ENCODE measurements at regions not wholly inside any gene's neighbourhood (a gene's known extent, or its start where the extent isn't known, plus 50 kb on each side); places are given as distances from the start of the nearest gene placed in this dataset.
A peak's percentile ranks its signal among the peaks of the same experiment; 100 is the strongest.
"Not testable (repeated sequence)": the region's sequence is repeated elsewhere in the genome, so short reads cannot be mapped to it uniquely, and the experiment has no call there.

GRCh38 chr2:160828076-160828475 is 332.2 kb upstream of the TANK start:
- DNase-seq (ENCODE audit: low read depth): no peak
- H3K4me3 ChIP-seq (ENCODE audit: low read depth, low read length): no peak overlapping the region
- no peak for TF ChIP-seq CTCF (conservative IDR thresholded peaks at IDR 0.05; ENCODE audit: low read depth, low read length)

GRCh38 chr2:160832381-160832780 is 327.8 kb upstream of the TANK start:
- DNase-seq (ENCODE audit: low read depth); H3K4me3 ChIP-seq (ENCODE audit: low read depth, low read length): not testable (repeated sequence)

DNA sequence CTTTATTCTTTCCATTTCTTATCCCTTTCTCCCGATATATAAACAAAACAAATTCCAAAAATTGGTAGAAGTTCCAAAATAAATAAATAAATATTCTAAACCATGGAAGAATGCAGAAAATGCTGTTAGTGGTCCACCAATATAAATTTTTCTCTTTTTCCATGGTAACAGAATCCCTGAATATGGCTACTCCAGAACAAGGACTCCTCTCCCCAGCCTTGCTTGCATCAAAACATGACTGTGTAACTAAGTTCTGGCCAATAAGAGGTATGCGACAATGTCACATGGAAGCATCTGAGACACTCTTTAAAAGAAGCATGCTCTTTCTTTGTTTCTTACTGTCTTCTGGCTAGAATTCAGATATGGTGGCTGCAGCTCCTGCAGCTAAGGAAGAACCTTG is 325.1 kb upstream of the TANK start:
- no peak for TF ChIP-seq CTCF (conservative IDR thresholded peaks at IDR 0.05; ENCODE audit: low read depth, low read length)
- no peak overlapping the region for H3K4me3 ChIP-seq (ENCODE audit: low read depth, low read length)
- DNase-seq (ENCODE audit: low read depth): no peak

DNA sequence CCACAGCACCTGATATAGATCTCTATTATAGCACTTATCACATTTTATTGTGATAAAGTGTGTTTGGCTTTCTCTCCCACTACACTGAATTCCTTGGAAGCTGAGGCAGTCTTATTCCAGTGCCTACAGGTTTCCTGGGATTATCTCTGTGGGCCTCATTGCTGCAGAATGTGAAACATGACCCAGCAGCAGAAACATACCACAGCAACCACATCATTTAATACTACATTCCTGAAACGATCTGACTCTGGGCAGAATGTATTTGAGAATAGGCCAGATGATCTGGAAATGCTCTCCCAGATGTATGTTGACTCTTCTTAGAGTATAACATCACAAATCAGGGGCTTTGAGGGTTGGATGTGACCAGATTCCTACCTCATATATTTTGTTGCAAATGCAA is 323.5 kb upstream of the TANK start:
- peak; percentile 94 for DNase-seq (ENCODE audit: low read depth)

DNA sequence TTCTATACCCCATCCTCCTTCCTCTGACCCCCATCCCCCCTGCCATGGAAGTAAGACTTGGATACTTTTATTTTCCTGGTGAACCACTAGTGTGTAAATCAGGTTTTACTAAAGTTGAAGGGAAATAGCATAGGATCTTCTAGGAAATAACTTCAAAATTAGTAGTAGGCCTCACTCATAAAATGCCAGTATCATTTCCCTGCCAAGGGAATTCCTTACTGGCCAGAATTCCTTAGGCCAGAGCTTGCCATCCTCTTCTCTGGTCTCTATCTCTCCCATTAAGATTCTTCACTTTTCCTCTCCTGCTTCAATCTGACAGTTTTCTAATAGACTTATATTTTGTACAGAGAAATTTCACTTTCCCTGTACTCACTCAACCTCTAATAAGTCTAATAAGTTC is 322.8 kb upstream of the TANK start:
- no peak for DNase-seq (ENCODE audit: low read depth)
- no peak for TF ChIP-seq CTCF (conservative IDR thresholded peaks at IDR 0.05; ENCODE audit: low read depth, low read length)
- no peak overlapping the region for H3K4me3 ChIP-seq (ENCODE audit: low read depth, low read length)

More for the DNA sequence above, 323.5 kb upstream of the TANK start:
- no peak for TF ChIP-seq CTCF (conservative IDR thresholded peaks at IDR 0.05; ENCODE audit: low read depth, low read length)
- H3K4me3 ChIP-seq (ENCODE audit: low read depth, low read length): no peak overlapping the region

DNA sequence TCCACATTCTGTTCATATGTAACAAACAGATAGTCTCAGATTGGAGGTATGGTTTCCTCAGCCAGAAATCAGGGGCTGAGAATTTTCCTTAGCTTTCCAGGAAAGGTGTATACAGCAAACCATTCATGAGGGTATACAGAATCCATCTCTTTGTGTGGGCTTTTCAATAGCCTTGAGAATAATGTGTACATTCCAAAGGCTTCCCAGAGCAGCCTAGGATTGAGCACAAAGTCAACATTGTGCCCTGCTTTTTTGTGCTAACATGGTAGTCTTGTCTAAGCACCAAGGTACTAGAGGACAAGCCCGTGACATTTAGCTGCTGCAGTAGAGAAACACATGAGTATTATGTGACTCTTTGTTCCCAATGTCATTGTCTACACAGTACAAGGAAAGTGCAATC is 322.1 kb upstream of the TANK start:
- no peak for TF ChIP-seq CTCF (conservative IDR thresholded peaks at IDR 0.05; ENCODE audit: low read depth, low read length)
- no peak for DNase-seq (ENCODE audit: low read depth)
- H3K4me3 ChIP-seq (ENCODE audit: low read depth, low read length): no peak overlapping the region

- TF ChIP-seq CTCF (conservative IDR thresholded peaks at IDR 0.05; ENCODE audit: low read depth, low read length): no peak
- H3K4me3 ChIP-seq (ENCODE audit: low read depth, low read length): no peak overlapping the region
- no peak for DNase-seq (ENCODE audit: low read depth)
Measured at GRCh38 chr2:160838691-160839090, 321.5 kb upstream of the TANK start.

DNA sequence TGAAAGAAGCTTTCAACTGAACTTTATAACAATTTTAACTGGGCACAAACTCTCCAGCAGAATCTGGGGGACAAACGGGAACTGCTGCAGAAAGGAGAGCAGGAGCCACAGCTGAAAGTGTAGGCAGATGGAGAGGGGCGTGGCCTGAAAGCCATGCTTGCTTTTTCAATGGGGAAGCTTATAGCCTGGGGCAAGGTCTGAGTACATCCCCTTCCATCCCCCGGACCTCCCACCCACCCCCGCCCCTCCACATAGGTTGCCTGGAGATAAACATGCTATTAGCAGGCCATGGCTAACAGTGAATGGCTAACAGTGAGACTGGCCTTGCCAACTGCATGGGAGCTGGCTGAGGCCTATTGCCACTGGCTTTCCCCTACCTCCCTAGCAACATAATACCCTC is 317.9 kb upstream of the TANK start:
- TF ChIP-seq CTCF (conservative IDR thresholded peaks at IDR 0.05; ENCODE audit: low read depth, low read length): no peak
- H3K4me3 ChIP-seq (ENCODE audit: low read depth, low read length): no peak overlapping the region
- DNase-seq (ENCODE audit: low read depth): no peak

Measured in choroid plexus epithelial cell (primary cell).